ENCODE measurements at regions not wholly inside any gene's neighbourhood (a gene's known extent, or its start where the extent isn't known, plus 50 kb on each side); places are given as distances from the start of the nearest gene placed in this dataset.

GRCh38 chr12:67748743-67749040, 100.1 kb downstream of the DYRK2 start:
- peak; percentile 16 for DNase-seq (ENCODE audit: low spot score)
- no peak overlapping the region for H3K27ac ChIP-seq
- ChIA-PET CTCF (no interaction called here), POLR2A (ENCODE audit: low non-redundant PET) (no interaction called here)
- TF ChIP-seq CTCF (conservative IDR thresholded peaks at IDR 0.05; ENCODE audit: low read depth): no peak

- POLR2A ChIA-PET (ENCODE audit: low non-redundant PET): no interaction called here
- CTCF ChIA-PET: no interaction called here
- TF ChIP-seq CTCF (conservative IDR thresholded peaks at IDR 0.05; ENCODE audit: low read depth): no peak
- DNase-seq (ENCODE audit: low spot score): no peak
- H3K27ac ChIP-seq: no peak overlapping the region
These were observed 102.1 kb downstream of the DYRK2 start for GRCh38 chr12:67750513-67751183.

GRCh38 chr12:67751381-67751928, 102.9 kb downstream of the DYRK2 start:
- CTCF ChIA-PET: no interaction called here
- POLR2A ChIA-PET (ENCODE audit: low non-redundant PET): no interaction called here
- TF ChIP-seq CTCF (conservative IDR thresholded peaks at IDR 0.05; ENCODE audit: low read depth): no peak
- DNase-seq (ENCODE audit: low spot score): no peak
- H3K27ac ChIP-seq: no peak overlapping the region

- no peak for DNase-seq (ENCODE audit: low spot score)
- POLR2A ChIA-PET (ENCODE audit: low non-redundant PET): no interaction called here
- TF ChIP-seq CTCF (conservative IDR thresholded peaks at IDR 0.05; ENCODE audit: low read depth): no peak
- H3K27ac ChIP-seq: no peak overlapping the region
- CTCF ChIA-PET: no interaction called here
These were observed 103.7 kb downstream of the DYRK2 start for GRCh38 chr12:67752226-67752732.

- ChIA-PET CTCF (interaction anchor here (1.0 kb wide), 1 partner anchor 14 kb away, joined by 3 read pairs; no protein-coding TSS in a partner anchor), POLR2A (ENCODE audit: low non-redundant PET) (no interaction called here)
- H3K27ac ChIP-seq: no peak overlapping the region
- no peak for TF ChIP-seq CTCF (conservative IDR thresholded peaks at IDR 0.05; ENCODE audit: low read depth)
- DNase-seq (ENCODE audit: low spot score): no peak
These were observed 106.6 kb downstream of the DYRK2 start for GRCh38 chr12:67754933-67755697.

- no peak overlapping the region for H3K27ac ChIP-seq
- no peak for TF ChIP-seq CTCF (conservative IDR thresholded peaks at IDR 0.05; ENCODE audit: low read depth)
These were observed 109.1 kb downstream of the DYRK2 start for GRCh38 chr12:67757651-67758050.

More at GRCh38 chr12:67757651-67758050, 109.1 kb downstream of the DYRK2 start:
- POLR2A ChIA-PET (ENCODE audit: low non-redundant PET): no interaction called here
- CTCF ChIA-PET: no interaction called here
- DNase-seq (ENCODE audit: low spot score): no peak
